H9 (cell line): ENCODE measurements at regions not wholly inside any gene's neighbourhood (a gene's known extent, or its start where the extent isn't known, plus 50 kb on each side); places are given as distances from the start of the nearest gene placed in this dataset.
A peak's percentile ranks its signal among the peaks of the same experiment; 100 is the strongest.

Source experiments
- DNase-seq: peaks from one replicate; pipeline ENCODE4 v3.0.0-alpha.2; 2017
- H2AFZ ChIP-seq: one replicate; pipeline ENCODE4 v1.6.1; 2013; ENCODE audit warnings: mild to moderate bottlenecking, low read length, control low read depth, moderate library complexity
- H2AK5ac ChIP-seq: 2 replicates; pipeline ENCODE4 v1.6.1; 2013; ENCODE audit warnings: low read length, control low read depth, mixed read lengths; ENCODE audit not compliant: insufficient read length
- H2BK120ac ChIP-seq: one replicate; pipeline ENCODE4 v1.6.1; 2013; ENCODE audit warnings: low read depth, mild to moderate bottlenecking, low read length, control low read depth, inconsistent platforms; ENCODE audit not compliant: poor library complexity, severe bottlenecking
- H2BK12ac ChIP-seq: 2 replicates; pipeline ENCODE4 v1.6.1; 2013; ENCODE audit warnings: low read length, control low read depth, mixed read lengths, low read depth; ENCODE audit not compliant: insufficient read length
- H2BK15ac ChIP-seq: 2 replicates; pipeline ENCODE4 v1.6.1; 2013; ENCODE audit warnings: low read depth, low read length, control low read depth
- H2BK20ac ChIP-seq: one replicate; pipeline ENCODE4 v1.6.1; 2013; ENCODE audit warnings: low read depth, mild to moderate bottlenecking, low read length, control low read depth, inconsistent platforms; ENCODE audit not compliant: poor library complexity, severe bottlenecking
- H2BK5ac ChIP-seq: 2 replicates; pipeline ENCODE4 v1.6.1; 2013; ENCODE audit warnings: low read length, control low read depth, mixed read lengths; ENCODE audit not compliant: insufficient read length
- H3K14ac ChIP-seq: 2 replicates; pipeline ENCODE4 v1.6.1; 2013; ENCODE audit warnings: low read length, control low read depth; ENCODE audit not compliant: insufficient read depth
- H3K18ac ChIP-seq: 2 replicates; pipeline ENCODE4 v1.6.1; 2013; ENCODE audit warnings: low read depth, mild to moderate bottlenecking, mixed read lengths, low read length, control low read depth; ENCODE audit not compliant: insufficient read length
- H3K23ac ChIP-seq: 2 replicates; pipeline ENCODE4 v1.6.1; 2013; ENCODE audit warnings: low read length, control low read depth, mixed read lengths, low read depth; ENCODE audit not compliant: insufficient read length
- H3K23me2 ChIP-seq: 2 replicates; pipeline ENCODE4 v1.6.1; 2013; ENCODE audit warnings: low read depth, mild to moderate bottlenecking, mixed read lengths, low read length, control low read depth; ENCODE audit not compliant: insufficient read length, poor library complexity, severe bottlenecking
- H3K27ac ChIP-seq: 2 replicates; pipeline ENCODE4 v1.5.1; 2013; ENCODE audit warnings: low read length, control low read depth, mixed read lengths, low read depth; ENCODE audit not compliant: insufficient read length
- H3K27me3 ChIP-seq: 2 replicates; pipeline ENCODE4 v1.6.1; 2013; ENCODE audit warnings: low read length, control low read depth, inconsistent platforms; ENCODE audit not compliant: insufficient read depth
- H3K4ac ChIP-seq: 2 replicates; pipeline ENCODE4 v1.6.1; 2013; ENCODE audit warnings: low read depth, mild to moderate bottlenecking, control low read depth, inconsistent platforms, low read length, moderate library complexity
- H3K4me1 ChIP-seq: 2 replicates; pipeline ENCODE4 v1.6.1; 2013; ENCODE audit warnings: low read length, control low read depth, inconsistent platforms; ENCODE audit not compliant: insufficient read depth
- H3K4me2 ChIP-seq: 2 replicates; pipeline ENCODE4 v1.6.1; 2013; ENCODE audit warnings: low read length, control low read depth, mixed read lengths; ENCODE audit not compliant: insufficient read length, insufficient read depth
- H3K56ac ChIP-seq: 2 replicates; pipeline ENCODE4 v1.6.1; 2013; ENCODE audit warnings: low read depth, mild to moderate bottlenecking, mixed read lengths, low read length, control low read depth; ENCODE audit not compliant: insufficient read length
- H3K79me1 ChIP-seq: 2 replicates; pipeline ENCODE4 v1.6.1; 2013; ENCODE audit warnings: low read depth, mild to moderate bottlenecking, moderate library complexity, low read length, control low read depth, inconsistent platforms; ENCODE audit not compliant: insufficient read depth, poor library complexity, severe bottlenecking
- H3K79me2 ChIP-seq: 2 replicates; pipeline ENCODE4 v1.6.1; 2013; ENCODE audit warnings: low read length, control low read depth, inconsistent platforms; ENCODE audit not compliant: insufficient read depth
- H3K9ac ChIP-seq: 2 replicates; pipeline ENCODE4 v1.6.1; 2013; ENCODE audit warnings: low read length, control low read depth, mixed read lengths; ENCODE audit not compliant: insufficient read length; ENCODE audit errors: extremely low read depth
- H3K9me3 ChIP-seq: one replicate; pipeline ENCODE4 v1.6.1; 2013; ENCODE audit warnings: low read depth, low read length, inconsistent platforms; ENCODE audit not compliant: control insufficient read depth
- H3T11ph ChIP-seq: one replicate; pipeline ENCODE4 v1.6.1; 2013; ENCODE audit warnings: mild to moderate bottlenecking, low read length, control low read depth, inconsistent platforms
- H4K20me1 ChIP-seq: one replicate; pipeline ENCODE4 v1.6.1; 2013; ENCODE audit not compliant: control insufficient read depth, insufficient read length, insufficient read depth
- H4K5ac ChIP-seq: 2 replicates; pipeline ENCODE4 v1.6.1; 2013; ENCODE audit warnings: low read depth, mild to moderate bottlenecking, mixed read lengths, low read length, control low read depth; ENCODE audit not compliant: insufficient read length
- H4K8ac ChIP-seq: replicated peaks from 2 replicates; pipeline ENCODE4 v1.6.1; 2013; ENCODE audit warnings: low read length, control low read depth, mixed read lengths, low read depth; ENCODE audit not compliant: insufficient read length
- H4K91ac ChIP-seq: 2 replicates; pipeline ENCODE4 v1.6.1; 2013; ENCODE audit warnings: low read depth, mild to moderate bottlenecking, moderate library complexity, mixed read lengths, low read length, control low read depth; ENCODE audit not compliant: insufficient read length
- H3K27ac Mint-ChIP-seq, 3 experiments: 2 replicates in 2 of 3; 3 replicates in 1 of 3; pipeline ENCODE4 v1.8.0; 2020 to 2021; ENCODE audit warnings: mixed read lengths in 3 of 3, mild to moderate bottlenecking in 1 of 3, moderate library complexity in 1 of 3
- H3K27me3 Mint-ChIP-seq: 2 replicates; pipeline ENCODE4 v1.8.0; 2021; ENCODE audit warnings: low read depth, mild to moderate bottlenecking, moderate library complexity, mixed read lengths
- H3K36me3 Mint-ChIP-seq, 3 experiments: 2 replicates in 2 of 3; 3 replicates in 1 of 3; pipeline ENCODE4 v1.8.0; 2020 to 2021; ENCODE audit warnings: low read depth in 3 of 3, mixed read lengths in 3 of 3; ENCODE audit not compliant: insufficient read depth in 1 of 3
- H3K4me1 Mint-ChIP-seq, 2 experiments: 2 replicates each; pipeline ENCODE4 v1.8.0; 2020; ENCODE audit warnings: mixed read lengths in 2 of 2
- H3K4me3 Mint-ChIP-seq, 2 experiments: 2 replicates in 1 of 2; 3 replicates in 1 of 2; pipeline ENCODE4 v1.8.0; 2020 to 2021; ENCODE audit warnings: mild to moderate bottlenecking in 2 of 2, mixed read lengths in 2 of 2, moderate library complexity in 1 of 2
- H3K9me3 Mint-ChIP-seq, 2 experiments: 2 replicates in 1 of 2; 3 replicates in 1 of 2; pipeline ENCODE4 v1.8.0; 2020; ENCODE audit warnings: mild to moderate bottlenecking in 2 of 2, mixed read lengths in 2 of 2, moderate library complexity in 1 of 2
- WGBS: extraction: QIAGEN DNeasy Blood & Tissue Kit; methylation state at CpG from one replicate; pipeline ENCODE4 v1.1.7; 2013; ENCODE audit warnings: missing lambda C conversion rate, low lambda C conversion rate, mixed read lengths; ENCODE audit not compliant: insufficient read length; ENCODE audit errors: extremely low coverage; 5-methylcytosine and 5-hydroxymethylcytosine counted together
- TF ChIP-seq, protein P1 (sequence below): fragments of 200-600 bp; sonication (generic); conservative IDR thresholded peaks from 3 replicates; pipeline ENCODE4 v1.8.0; 2021; ENCODE audit warnings: antibody characterized with exemption, mild to moderate bottlenecking

DNA sequence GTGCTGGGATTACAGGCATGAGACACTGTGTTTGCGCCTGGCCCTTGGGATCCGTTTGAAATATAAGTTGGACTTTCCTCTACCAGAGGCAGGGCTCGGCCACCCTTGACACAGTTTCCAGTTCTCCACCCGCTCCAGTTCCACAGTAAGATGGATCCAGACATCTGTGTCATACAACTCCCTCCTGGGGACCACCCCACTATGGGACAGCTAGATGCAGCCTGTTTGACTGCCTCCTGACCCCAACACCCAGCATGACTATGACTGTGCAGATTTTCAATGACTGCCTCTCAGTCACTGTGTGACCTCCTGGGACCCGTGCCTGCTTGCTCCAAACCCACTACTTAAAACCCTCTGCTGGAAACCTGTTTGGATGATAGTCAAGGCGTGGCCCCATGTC, 166.7 kb downstream of the IRF8 start:
- Mint-ChIP-seq H3K4me1 (peaks cover 0 to 2% of the 10 kb centered on the region in 2 experiments; a peak in 2 of 4 replicates), H3K9me3 (peaks cover 0 to 2% of the 10 kb centered on the region in 2 experiments; a peak in 1 of 5 replicates), H3K4me3 (no peak overlapping the region), H3K36me3 (no peaks in the 10 kb centered on the region), H3K27ac (peak overlapping the region in 2 of 3 experiments; percentile 57 to 85; a peak in 2 of 7 replicates), H3K27me3 (peaks cover 30% of the 10 kb centered on the region)
- Histone ChIP-seq H4K8ac (no peak overlapping the region), H4K91ac (no peak overlapping the region), H3K9ac (no peak overlapping the region), H3K14ac (no peak overlapping the region), H3K18ac (no peak overlapping the region), H3K4me2 (no peak overlapping the region), H3K23ac (no peak overlapping the region), H3K27ac (no peak overlapping the region), H4K5ac (no peak overlapping the region), H3K27me3 (no peaks in the 10 kb centered on the region; the same call in 1 of the 2 replicates), H2BK12ac (no peak overlapping the region), H2BK20ac (no peak overlapping the region), H3K23me2 (peaks cover 2% of the 10 kb centered on the region), H2BK120ac (no peak overlapping the region), H3T11ph (no peak overlapping the region), H2BK15ac (no peak overlapping the region), H3K79me1 (no peaks in the 10 kb centered on the region), H3K4me1 (no peaks in the 10 kb centered on the region), H3K9me3 (no peaks in the 10 kb centered on the region), H2AK5ac (no peak overlapping the region), H3K56ac (no peak overlapping the region), H2BK5ac (no peak overlapping the region), H2AFZ (no peak overlapping the region), H3K79me2 (no peaks in the 10 kb centered on the region), H3K4ac (no peak overlapping the region), H4K20me1 (no peaks in the 10 kb centered on the region)
- no peak for DNase-seq
- TF ChIP-seq, protein P1, sequence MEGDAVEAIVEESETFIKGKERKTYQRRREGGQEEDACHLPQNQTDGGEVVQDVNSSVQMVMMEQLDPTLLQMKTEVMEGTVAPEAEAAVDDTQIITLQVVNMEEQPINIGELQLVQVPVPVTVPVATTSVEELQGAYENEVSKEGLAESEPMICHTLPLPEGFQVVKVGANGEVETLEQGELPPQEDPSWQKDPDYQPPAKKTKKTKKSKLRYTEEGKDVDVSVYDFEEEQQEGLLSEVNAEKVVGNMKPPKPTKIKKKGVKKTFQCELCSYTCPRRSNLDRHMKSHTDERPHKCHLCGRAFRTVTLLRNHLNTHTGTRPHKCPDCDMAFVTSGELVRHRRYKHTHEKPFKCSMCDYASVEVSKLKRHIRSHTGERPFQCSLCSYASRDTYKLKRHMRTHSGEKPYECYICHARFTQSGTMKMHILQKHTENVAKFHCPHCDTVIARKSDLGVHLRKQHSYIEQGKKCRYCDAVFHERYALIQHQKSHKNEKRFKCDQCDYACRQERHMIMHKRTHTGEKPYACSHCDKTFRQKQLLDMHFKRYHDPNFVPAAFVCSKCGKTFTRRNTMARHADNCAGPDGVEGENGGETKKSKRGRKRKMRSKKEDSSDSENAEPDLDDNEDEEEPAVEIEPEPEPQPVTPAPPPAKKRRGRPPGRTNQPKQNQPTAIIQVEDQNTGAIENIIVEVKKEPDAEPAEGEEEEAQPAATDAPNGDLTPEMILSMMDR, result no peak
- no CpG with 5 or more reads among the region's 6 CpGs for WGBS
